Glomerular visceral epithelial cell (primary cell): ENCODE measurements at regions not wholly inside any gene's neighbourhood (a gene's known extent, or its start where the extent isn't known, plus 50 kb on each side); places are given as distances from the start of the nearest gene placed in this dataset.

ENCODE experiments used
- DNase-seq: peaks from one replicate; pipeline ENCODE4 v3.0.0-alpha.2; 2016; ENCODE audit errors: extremely low spot score

DNA sequence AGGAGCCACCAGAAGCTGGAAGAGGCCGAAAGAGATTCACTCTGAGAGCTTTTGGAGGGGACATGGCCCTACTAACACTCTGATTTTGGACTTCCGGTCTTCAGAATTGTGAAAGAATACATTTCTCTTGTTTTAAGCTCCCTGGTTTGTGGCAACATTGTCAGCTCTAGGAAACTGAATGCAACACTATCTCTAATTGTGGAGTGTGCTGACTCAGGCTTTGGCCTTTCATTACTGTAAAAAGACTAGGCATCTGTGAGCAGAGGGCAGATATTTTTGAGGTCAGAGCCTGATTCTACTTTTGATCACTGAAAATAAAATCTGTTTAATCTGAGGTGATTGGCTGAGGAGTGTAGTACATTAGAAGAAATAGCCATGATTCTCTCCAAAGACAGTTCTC lies 185.4 kb upstream of the FAM98A start:
- DNase-seq = no peak

DNA sequence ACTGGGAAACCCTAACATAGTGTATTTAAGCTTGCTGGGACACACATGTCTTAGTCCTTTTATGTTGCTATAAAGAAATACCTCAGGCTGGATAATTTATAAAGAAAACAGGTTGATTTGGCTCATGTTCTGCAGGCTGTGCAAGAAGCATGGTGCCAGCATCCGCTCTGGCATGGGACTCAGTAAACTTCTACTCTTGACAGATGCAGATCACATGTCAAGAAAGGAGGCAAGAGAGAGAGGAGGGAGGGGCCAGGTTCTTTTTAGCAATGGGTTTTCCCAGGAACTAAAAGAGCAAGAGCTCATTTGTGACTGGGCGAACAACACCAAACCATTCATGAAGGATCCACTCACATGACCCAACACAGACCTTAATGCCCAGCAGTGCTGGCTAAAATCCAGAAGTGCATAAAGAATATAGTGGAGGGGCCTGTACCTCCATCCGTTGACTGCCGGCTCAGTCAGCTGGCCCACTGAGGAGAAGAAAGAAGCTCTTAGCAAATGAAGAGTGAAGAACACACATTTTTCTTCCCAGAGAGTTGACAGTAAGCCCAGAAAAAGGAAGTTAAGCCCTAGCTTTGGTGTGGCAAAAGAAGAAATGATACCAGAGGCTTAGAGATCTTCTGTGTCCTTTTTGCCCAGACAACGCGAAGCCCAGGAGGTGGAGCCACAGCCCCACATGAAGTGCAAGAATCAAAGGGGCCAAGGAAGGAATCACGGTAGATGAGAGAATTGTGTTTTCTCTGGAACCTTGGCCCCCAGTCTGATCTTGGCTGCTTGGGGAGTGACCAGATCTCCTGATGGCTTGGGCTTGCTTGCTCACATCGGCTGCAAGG lies 183.5 kb upstream of the FAM98A start:
- no peak for DNase-seq

DNA sequence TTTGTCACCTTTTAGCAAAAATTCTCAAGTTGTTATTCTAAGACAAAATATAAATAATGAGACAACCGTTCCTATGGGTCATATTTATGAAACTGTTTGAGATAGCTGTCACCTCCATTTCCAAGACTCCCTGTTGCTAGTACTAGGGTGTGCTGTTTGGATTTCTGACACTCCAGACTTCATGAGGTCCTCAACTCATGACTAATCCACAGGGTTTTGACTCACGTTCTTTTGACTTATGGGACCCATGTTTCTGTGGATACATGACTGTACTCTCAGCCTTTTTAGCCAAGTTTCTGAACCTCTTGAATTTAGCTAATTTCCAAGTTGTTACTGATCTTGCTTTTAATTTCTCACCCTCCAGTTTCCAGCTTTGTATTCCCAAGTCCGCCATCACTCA lies 178.7 kb upstream of the FAM98A start:
- DNase-seq = no peak

DNA sequence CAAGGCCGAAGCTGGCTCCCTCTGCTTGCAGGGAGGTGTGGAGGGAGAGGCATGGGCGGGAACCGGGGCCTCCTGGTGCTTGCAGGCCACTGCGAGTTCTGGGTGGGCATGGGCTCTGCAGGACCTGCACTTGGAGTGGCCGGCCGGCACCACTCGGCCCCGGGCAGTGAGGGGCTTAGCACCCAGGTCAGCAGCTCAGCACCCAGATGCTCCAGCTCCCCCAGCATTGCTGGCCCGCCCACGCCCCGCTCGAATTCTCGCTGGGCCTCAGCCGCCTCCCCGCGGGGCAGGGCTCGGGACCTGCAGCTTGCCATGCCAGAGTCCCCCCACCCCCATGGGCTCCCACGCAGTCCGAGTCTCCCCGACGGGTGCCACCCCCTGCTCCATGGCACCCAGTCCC lies 176.2 kb upstream of the FAM98A start:
- no peak for DNase-seq

DNA sequence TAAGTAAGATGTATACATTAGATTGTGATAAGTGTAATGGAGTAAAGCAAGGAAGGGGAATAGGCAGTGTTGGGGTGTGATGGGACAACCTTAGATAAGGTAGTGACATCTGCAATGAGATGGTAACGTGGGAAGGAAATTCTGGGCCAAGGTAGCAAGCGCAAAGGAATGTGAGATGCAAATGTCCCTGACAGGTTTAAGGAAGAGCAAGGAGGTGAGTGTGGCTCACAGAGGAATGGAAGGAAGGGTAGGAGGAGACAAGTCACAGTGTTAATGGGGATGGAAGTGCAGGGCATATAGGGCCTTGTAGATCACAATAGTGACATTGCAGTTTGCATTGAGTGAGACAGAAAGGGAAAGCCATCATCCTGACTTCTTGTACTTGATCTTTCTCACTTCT lies 170.9 kb upstream of the FAM98A start:
- no peak for DNase-seq

DNA sequence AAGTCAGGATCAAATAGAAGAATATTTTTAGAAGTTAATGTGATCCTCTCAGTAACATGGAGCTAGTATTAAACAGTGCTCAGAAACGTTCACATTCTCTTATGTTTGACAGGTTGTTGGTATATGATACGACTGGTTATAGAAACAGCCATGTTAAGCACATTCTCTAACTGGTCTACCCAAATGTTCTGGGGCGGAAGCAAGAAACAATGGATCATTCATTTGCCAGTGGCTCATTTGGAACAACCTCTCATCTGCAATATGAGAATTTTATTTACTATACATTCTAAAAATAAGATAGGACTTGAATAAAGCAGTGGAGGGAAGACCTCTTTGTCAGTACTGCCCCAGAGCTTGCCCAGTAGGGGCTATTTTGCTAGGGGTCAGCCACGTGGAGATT lies 167.1 kb upstream of the FAM98A start:
- DNase-seq = no peak

DNA sequence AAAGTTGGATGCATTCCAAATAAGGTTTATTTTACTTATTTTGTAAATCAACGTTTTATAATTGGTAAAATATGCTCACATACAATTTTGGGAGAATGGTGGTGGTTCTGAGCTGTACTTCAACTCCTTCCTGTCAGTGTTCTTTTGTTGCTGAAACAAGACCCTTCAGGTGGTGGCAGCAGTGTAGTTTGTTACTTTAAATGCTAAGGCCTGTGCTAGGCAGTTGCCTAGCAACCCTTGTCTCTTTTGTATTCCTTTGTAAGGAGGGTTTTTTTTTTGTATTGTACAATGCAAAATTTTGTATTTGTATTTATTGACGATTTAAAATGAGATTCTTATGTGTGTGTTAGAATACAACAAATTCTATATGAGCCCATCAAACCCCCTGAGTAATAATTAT lies 166.0 kb upstream of the FAM98A start:
- DNase-seq = no peak

DNA sequence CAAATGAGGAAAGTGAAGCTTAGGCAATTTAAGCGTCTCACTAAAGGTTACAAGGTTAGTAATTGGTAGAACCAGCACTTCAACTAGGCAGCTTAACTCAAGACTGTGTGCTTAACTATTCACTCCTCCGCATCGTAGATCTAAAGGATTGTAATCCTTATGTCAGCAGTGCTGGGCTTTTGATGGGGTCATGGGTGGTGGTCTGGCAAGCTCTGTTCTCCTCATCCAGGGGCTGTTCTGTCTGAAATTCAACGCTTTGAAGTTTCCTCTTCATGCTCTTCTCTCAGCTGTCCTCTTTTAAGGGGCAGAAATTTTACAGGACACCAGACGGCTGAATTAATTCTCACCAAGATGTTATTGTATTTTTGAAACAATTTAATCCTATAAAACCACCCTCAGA lies 165.5 kb upstream of the FAM98A start:
- DNase-seq = no peak

DNA sequence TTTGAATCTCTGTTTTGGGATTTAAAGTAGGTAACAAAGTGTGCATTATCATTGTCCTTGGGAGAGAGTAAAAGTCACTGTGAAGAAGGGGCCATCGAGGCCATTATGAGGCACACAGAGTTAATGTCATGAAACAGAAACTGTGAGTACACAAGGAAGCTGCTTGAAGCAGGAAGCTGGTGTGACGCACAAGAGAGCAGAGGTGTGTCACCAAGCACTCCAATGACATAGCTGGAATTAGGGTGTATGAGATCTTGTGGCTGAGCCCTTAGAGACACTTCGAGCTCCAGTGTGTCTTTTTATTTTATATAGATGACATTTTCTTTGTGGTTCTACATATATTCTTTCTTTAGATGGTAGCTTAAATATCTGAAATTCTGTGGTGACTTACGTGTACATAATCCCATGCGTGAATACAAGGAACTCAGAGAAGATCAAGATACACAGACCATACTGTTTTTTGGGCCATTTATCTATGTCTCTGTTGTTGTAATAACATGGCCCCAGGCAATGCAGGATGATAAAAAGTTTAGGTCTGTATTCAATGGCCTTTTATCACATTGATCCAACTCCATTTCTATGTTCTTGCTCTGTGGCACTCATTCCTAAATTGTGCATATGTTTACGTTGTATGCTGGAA lies 164.7 kb upstream of the FAM98A start:
- no peak for DNase-seq

DNA sequence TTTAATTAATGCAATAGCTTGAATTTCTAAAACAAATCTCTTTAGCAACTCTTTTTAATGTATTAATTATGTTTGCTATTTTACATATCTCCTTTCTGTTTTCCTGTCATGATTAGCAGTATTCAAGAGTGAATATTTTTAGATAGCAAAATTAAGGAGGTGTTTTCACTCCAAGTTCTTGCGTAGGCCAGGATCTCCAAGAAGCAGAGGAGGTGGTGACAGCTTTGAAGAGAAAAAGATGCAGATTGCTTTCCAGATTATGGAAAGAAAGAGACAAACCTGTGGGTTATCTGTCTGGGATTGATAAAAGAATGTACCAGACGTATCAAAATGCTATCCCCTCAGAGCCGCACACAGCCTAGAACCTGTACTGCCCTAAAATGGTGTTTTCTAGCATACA lies 163.5 kb upstream of the FAM98A start:
- no peak for DNase-seq

DNA sequence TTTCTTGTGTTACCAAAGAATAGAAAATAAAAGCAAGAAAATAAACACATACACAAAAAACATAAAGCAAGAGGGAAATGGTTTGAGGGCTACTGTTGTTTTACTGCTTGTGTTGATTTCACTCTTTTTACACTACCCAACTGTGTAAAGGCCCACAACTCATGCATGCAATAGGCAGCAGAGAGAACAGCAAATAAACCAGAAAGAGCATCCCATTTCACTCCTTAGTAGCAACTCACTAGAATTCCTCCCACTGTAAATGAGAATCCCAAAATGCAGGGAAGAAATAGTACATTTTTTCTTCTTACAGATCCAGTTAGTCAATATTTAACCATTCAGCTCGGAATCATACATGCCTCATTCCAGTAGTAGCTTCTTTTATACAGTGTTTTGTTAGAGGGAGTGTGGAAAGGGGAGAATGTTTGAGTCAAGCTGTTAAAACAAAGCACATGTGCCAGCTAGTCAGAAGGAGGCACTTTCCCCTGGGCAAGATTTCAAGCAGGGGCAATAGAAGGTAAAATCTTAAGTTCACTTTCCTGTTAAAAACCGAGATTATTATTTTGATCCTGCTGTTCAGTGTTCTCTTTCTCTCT lies 147.2 kb upstream of the FAM98A start:
- DNase-seq = no peak

DNA sequence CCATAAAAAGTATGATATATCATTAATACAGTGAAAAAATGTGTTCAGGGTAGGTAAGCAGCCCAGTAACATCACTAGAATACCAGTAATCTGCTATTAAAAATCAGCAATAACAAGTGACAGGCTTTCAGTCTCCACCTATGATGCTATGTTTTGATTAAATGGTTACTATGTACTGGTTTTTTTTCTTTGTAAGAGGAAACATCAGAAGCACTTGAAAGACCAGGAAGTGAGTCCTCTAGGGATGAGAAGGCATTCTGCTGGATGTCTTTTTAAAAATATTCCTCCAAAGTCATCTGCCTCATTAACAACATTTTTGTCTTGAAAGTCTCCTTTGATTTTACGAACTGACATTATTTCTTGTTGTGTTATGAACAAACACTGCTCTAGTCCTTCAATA lies 136.0 kb upstream of the FAM98A start:
- no peak for DNase-seq

DNA sequence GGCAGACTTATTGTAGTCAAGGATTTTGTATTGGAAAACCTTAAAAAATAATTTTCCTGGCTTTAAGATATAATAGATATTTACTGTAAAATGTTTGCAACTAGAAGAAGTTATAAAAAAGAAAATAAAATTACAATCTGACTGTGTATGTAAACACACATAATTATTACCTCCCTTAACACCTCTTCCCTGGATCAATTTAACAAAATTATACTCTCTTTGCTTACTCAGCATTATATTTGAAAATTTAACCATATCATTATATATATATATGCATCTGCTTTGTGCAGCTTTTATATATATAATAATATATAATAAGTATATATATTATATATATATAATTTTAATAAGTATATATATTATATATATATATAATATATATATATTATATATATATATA lies 131.7 kb upstream of the FAM98A start:
- no peak for DNase-seq

DNA sequence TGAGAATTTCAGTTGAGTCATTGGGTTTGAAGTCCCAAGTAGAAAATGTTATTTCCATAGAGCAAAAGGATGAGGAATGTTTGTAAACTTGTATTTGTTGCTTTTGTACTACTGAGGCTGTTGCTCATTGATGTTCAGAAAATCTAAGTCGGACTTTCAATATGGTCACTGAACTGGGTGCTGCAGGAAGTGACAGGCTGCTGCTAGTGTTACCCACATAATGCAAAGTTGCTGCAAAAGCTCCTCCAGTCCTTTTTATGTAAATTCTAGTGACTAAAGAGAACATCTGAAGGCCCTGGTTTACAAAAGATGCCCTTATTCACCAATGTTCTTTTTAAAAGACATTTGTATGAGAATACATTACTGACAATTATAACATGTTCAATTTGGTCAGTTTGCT lies 131.1 kb upstream of the FAM98A start:
- no peak for DNase-seq

DNA sequence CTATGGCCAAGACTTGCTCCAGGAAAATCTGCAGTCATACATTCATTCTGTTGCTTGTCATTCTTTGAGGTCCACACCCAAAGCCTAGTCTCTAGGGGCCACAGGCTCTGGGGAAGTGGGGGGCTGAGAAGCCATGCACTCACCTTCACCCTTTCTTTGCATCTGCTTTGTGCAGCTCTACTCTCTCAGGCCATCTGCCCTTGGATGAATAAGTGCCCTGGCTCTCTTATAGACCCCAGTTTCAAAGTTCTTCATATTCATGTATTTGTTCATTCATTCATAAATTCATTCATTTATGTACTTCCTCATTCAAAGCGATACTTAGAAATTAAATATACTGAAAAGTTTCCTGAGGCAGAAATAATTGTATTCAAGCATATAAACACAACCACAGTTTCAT lies 130.3 kb upstream of the FAM98A start:
- DNase-seq = no peak

DNA sequence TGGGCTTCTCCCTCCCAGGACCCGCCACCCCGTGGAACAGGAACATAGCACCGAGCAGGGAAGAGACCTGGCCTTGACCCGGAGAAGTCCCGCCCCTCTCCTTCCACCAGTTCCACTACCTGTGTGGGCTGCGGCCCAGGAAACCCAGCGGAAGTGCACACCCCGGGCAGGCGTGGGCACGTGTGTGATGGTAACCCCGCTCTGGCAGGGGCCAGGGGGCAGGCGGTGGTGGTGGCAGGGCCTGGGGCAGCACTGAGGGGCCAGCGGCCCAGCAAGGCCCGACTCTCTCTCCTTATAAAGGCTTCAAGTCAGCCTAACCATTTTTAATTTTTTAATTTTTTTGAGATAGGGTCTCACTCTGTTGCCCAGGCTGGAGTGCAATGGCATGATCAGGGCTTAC lies 129.0 kb upstream of the FAM98A start:
- no peak for DNase-seq

DNA sequence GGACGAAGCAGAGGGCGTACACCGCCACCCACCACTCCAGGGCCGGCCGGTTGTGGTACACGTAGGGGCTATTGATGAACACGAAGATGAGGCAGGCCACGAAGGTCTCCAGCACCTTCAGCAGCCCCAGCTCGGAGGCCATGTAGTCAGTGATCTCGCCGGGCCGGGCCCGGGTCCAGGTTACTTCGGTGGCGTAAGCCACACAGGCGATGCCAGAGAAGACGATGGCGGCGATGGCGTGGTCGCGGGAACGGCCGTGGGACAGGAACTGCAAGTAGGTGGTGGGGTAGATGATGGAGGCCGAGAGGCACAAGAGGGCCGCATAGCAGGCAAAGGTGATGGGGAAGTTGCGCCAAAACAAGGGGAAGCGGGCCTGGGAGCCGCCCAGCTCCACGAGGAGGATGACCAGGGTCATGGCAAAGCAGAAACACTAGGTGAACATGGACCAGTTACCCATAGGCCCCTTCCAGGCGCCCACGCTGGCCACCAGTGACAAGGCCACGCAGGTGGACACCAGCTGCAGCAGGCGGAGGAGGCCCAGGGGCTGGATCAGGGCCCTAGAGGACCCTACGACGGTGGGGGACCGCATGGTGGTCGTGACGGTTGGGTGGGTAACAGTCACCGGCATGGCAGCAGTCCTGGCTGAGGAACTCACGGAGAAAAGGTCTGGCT lies 128.4 kb upstream of the FAM98A start:
- DNase-seq = no peak

DNA sequence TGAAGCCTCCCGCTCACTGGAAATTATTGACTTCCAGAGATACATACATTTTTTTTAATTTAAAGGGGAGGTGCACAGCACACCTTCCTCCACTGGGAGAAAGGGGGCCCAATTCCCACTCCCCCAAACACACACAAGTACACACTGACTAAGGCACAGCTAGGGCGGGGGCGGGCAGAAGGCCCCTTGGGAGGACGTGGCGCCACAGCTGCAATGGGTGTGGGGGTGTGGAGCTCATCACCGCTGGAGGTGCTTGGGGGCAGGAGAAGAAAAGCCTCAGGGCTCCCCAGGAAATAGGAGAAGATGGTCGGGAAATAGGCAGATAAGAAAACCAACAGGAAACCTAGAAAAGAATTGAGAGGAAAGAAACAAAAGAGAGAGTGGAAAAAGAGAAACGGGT lies 127.3 kb upstream of the FAM98A start:
- no peak for DNase-seq

DNA sequence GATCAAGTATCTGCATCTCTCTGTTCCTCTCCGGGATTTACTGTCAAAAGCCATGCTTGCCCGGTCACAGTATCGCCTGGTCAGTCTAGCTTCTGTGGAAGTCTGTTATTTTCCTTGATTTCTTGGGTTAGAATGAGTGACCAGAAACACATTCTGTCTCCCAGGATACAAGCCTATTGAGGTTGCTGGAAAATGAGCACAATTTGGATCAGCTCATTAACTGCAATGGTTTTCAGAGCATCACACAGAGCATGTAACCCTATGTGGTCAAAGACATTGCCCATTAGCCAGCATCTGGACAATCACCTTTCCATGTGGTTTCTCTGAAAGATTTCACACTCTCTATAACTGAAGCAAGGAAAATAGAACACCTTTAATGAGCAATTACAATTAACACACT lies 124.2 kb upstream of the FAM98A start:
- no peak for DNase-seq

DNA sequence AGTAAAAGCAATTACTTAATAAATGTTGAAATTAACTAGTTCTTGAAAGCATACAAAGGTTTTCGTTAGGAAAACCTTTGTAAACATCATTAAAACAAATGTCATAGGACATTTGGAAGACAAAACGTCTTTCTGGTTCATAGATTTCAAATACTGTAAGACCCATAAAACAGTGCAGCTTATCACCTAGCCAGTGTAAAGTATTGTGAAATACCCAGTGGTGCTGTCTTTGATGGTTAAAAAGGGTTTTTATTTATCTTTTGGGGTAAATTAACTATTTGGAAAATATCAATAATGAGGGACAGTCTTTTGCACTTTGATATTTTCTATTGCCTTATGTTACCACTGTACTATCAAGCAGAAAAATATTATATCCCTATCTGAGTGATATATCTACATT lies 120.0 kb upstream of the FAM98A start:
- no peak for DNase-seq

DNA sequence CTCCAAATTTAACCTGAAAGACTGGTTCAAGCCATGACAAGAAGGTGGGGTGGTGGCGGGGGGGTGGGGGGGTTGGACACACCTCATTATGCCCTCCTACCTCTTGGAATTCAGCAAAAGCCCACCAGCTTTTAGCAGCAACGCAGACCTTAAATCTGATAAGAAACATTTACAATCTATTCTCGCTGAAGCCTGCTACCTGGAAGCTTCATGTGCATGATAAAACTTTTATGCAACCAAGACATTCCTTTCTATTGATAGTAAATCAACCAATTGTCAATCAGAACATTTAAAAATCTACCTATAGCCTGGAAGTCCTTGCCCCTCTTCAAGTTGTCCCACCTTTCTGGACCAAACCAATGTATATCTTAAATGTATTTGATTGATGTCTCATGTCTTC lies 113.6 kb upstream of the FAM98A start:
- DNase-seq = no peak

DNA sequence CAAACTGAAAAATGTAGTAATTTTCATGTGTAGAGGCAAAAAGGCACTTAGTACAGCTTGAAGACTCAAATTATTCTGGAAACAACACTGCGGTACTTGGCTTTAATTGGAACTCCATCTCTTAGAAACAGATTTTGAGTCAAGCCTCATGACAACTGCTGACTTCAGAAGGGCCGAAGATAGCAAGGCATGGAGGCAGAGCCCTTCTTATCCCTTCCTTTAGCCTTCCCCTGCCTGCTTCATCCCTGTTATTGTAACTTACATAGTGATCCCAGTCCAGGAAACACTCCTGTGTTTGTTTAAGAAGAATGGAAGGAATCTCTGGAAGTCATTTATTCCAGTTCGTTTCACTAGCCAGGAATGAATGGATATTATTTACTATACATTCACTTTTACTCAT lies 110.9 kb upstream of the FAM98A start:
- DNase-seq = no peak

DNA sequence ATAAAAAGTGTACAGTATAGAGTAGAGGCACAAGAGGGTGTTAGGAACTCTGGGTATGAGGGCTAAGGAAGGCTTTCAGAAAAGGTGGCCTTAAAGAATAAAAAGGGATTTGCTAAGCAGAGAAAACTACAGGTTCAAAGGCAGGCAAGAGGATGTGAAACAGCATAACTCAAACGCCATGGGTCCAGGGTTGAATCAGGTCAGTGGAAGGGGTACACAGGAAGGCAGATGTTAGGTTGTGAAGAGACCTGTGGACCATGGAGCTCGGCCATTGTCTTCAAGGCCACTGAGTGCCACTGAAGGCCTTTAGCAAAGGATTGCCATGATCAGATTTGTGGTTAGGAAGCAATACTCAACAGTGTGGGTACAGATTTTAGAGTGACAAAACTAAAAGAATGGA lies 108.2 kb upstream of the FAM98A start:
- no peak for DNase-seq
